GM12878 (cell line): ENCODE measurements at regions not wholly inside any gene's neighbourhood (a gene's known extent, or its start where the extent isn't known, plus 50 kb on each side); places are given as distances from the start of the nearest gene placed in this dataset.

ENCODE experiments used
- ATAC-seq: fragments of 200-7000 bp; cut with Tn5 transposase; 3 replicates; pipeline ENCODE4 v1.9.1; 2020; ENCODE audit warnings: mild to moderate bottlenecking, moderate library complexity
- BruUV-seq: library from RNA; stranded (reverse); fragments of 400-500 nt; replicated peaks from 2 replicates; lab custom pipeline; 2021; lab: Mats Ljungman, UMichigan
- CTCF ChIA-PET: fragments of 300-600 bp; sonication (Branson Sonifier 250); formaldehyde crosslinking; extraction: SDS; loops from one replicate; lab custom pipeline; 2021; ENCODE audit warnings: inconsistent platforms; lab: Yijun Ruan, JAX
- POLR2A ChIA-PET: fragments of 350-600 bp; formaldehyde crosslinking; extraction: SDS; loops from one replicate; lab custom pipeline; 2021; ENCODE audit warnings: inconsistent platforms; lab: Charles Lee
- RAD21 ChIA-PET: fragments of 300-600 bp; sonication (Branson Sonifier 250); formaldehyde crosslinking; loops from one replicate; lab custom pipeline; 2023; ENCODE audit warnings: antibody characterized with exemption; ENCODE audit not compliant: unreplicated experiment; lab: Charles Lee
- SMC1A ChIA-PET: fragments of 300-600 bp; sonication (Branson Sonifier 250); formaldehyde crosslinking; loops from one replicate; lab custom pipeline; 2023; ENCODE audit not compliant: unreplicated experiment, uncharacterized antibody; lab: Charles Lee
- DNase-seq: peaks from one replicate; pipeline ENCODE4 v3.0.0-alpha.2; 2011; ENCODE audit warnings: low read depth, low spot score
- FAIRE-seq: peaks from 3 replicates; lab custom pipeline; 2011; peaks lifted over from hg19 to GRCh38; lab: Jason Lieb, UNC
- H2AFZ ChIP-seq: 2 replicates; pipeline ENCODE4 v1.6.0; 2011; ENCODE audit warnings: low read depth, low read length, control low read depth; ENCODE audit not compliant: control insufficient read depth
- H3K27ac ChIP-seq: 2 replicates; pipeline ENCODE4 v1.5.1; 2011; ENCODE audit warnings: control low read depth; ENCODE audit not compliant: control insufficient read depth, insufficient read depth
- H3K27me3 ChIP-seq, 2 experiments: replicated peaks in 1 of 2; 2 replicates each; pipeline versions ENCODE4 v1.6.0 to v1.6.1; 2011; ENCODE audit warnings: low read length in 1 of 2; ENCODE audit not compliant: control insufficient read depth in 2 of 2, insufficient read depth in 2 of 2
- H3K36me3 ChIP-seq, 2 experiments: 2 replicates each; pipeline ENCODE4 v1.5.1; 2011; ENCODE audit warnings: low read length in 1 of 2; ENCODE audit not compliant: control insufficient read depth in 2 of 2, insufficient read depth in 2 of 2
- H3K4me1 ChIP-seq: 2 replicates; pipeline ENCODE4 v1.6.1; 2011; ENCODE audit warnings: mild to moderate bottlenecking, low read length, moderate library complexity, mixed read lengths; ENCODE audit not compliant: control insufficient read depth, insufficient read depth
- H3K4me2 ChIP-seq: 2 replicates; pipeline ENCODE4 v1.6.0; 2011; ENCODE audit warnings: control low read depth; ENCODE audit not compliant: control insufficient read depth, insufficient read depth
- H3K4me3 ChIP-seq: fragments of 200-600 bp; sonication (generic); 2 replicates; pipeline ENCODE4 v1.5.1; 2016
- H3K79me2 ChIP-seq: 2 replicates; pipeline ENCODE4 v1.6.0; 2011; ENCODE audit warnings: low read length; ENCODE audit not compliant: control insufficient read depth, insufficient read depth
- H3K9ac ChIP-seq: 2 replicates; pipeline ENCODE4 v1.8.0; 2011; ENCODE audit warnings: low read length, control low read depth, mixed read lengths; ENCODE audit not compliant: control insufficient read depth, insufficient read depth
- H3K9me3 ChIP-seq: replicated peaks from 3 replicates; pipeline ENCODE4 v1.5.1; 2011; ENCODE audit warnings: mild to moderate bottlenecking, low read length; ENCODE audit not compliant: control insufficient read depth, insufficient read depth
- H4K20me1 ChIP-seq: 2 replicates; pipeline ENCODE4 v1.6.0; 2011; ENCODE audit not compliant: control insufficient read depth, insufficient read depth
- ELK1 ChIP-seq: IDR thresholded peaks from 2 replicates; pipeline ENCODE4 v1.6.1; 2012; ENCODE audit warnings: low read depth, low read length, improper control_type of control experiment
- ETV6 ChIP-seq, 2 experiments: fragments of 450-650 bp in 1 of 2; IDR thresholded peaks in 1 of 2; conservative IDR thresholded peaks in 1 of 2; 2 replicates each; pipeline ENCODE4 v1.6.1; 2014; ENCODE audit warnings: antibody characterized with exemption in 1 of 2, borderline replicate concordance in 1 of 2, low read depth in 1 of 2, mild to moderate bottlenecking in 1 of 2, moderate library complexity in 1 of 2
- MLLT1 ChIP-seq: fragments of 450-650 bp; IDR thresholded peaks from 2 replicates; pipeline ENCODE4 v1.6.1; 2016; ENCODE audit warnings: mild to moderate bottlenecking
- MXI1 ChIP-seq: fragments of 150-350 bp; IDR thresholded peaks from 2 replicates; pipeline ENCODE4 v1.6.1; 2011; ENCODE audit warnings: low read depth, mild to moderate bottlenecking, inconsistent platforms, low read length, improper control_type of control experiment
- PBX3 ChIP-seq: IDR thresholded peaks from 2 replicates; pipeline ENCODE4 v1.6.1; 2011; ENCODE audit warnings: mild to moderate bottlenecking, low read depth, low read length, moderate library complexity; ENCODE audit not compliant: insufficient replicate concordance
- PML ChIP-seq: IDR thresholded peaks from 2 replicates; pipeline ENCODE4 v1.6.1; 2012; ENCODE audit warnings: low read length, inconsistent platforms
- TCF3 ChIP-seq: IDR thresholded peaks from 2 replicates; pipeline ENCODE4 v1.6.1; 2012; ENCODE audit warnings: low read depth, mild to moderate bottlenecking, low read length, borderline replicate concordance; ENCODE audit not compliant: insufficient read depth
- WGBS: methylation state at CpG from one replicate; pipeline ENCODE4 v1.1.6; 2016; ENCODE audit warnings: low lambda C conversion rate; ENCODE audit not compliant: insufficient replicate concordance, insufficient coverage; ENCODE audit errors: missing lambda C conversion rate; 5-methylcytosine and 5-hydroxymethylcytosine counted together
- in situ Hi-C: fragments of 300-500 bp; cut with MboI; formaldehyde crosslinking; loops from 9 replicates; pipeline ENCODE4 v1.14.3; 2018; ENCODE audit warnings: mixed read lengths
- intact Hi-C: fragments of 100-400 bp; cut with micrococcal nuclease; formaldehyde crosslinking; loops from one replicate; pipeline ENCODE4 v1.14.2; 2022; ENCODE audit not compliant: unreplicated experiment

GRCh38 chr2:57199663-57200062, 846.9 kb upstream of the VRK2 start:
- Histone ChIP-seq H3K9me3 (no peaks in the 10 kb centered on the region), H3K4me2 (no peak overlapping the region)
- intact Hi-C loops (no loop called here), in situ Hi-C loops (no loop called here)
- RAD21 ChIA-PET: no interaction called here
- no peak for DNase-seq
- no peak for TF ChIP-seq ETV6 (conservative IDR thresholded peaks at IDR 0.05 in 1 of 2, IDR thresholded peaks at IDR 0.05 in 1 of 2; ENCODE audit: borderline replicate concordance in 1 of 2, low read depth in 1 of 2)
- no peak for TF ChIP-seq MLLT1
- no peak for TF ChIP-seq TCF3
- no peak for TF ChIP-seq PML
- no peak for TF ChIP-seq MXI1
- no peak for TF ChIP-seq ELK1
- TF ChIP-seq PBX3: no peak
- TF ChIP-seq, all 136 proteins: peak for 0
- H3K36me3 ChIP-seq: no peaks in the 10 kb centered on the region
- no peak overlapping the region for H3K4me3 ChIP-seq
- no peak overlapping the region for H3K9ac ChIP-seq
- SMC1A ChIA-PET: interaction anchor here (0.5 kb wide), 1 partner anchor 89 kb away, joined by 3 read pairs; no protein-coding TSS in a partner anchor
- H3K27me3 ChIP-seq: no peaks in the 10 kb centered on the region
- no peaks in the 10 kb centered on the region for H3K79me2 ChIP-seq
- FAIRE-seq (no peak), ATAC-seq (no peak)
- POLR2A ChIA-PET: no interaction called here
- H3K4me1 ChIP-seq: no peaks in the 10 kb centered on the region
- CTCF ChIA-PET: interaction anchor here (0.6 kb wide), 1 partner anchor 8 kb away, joined by 3 read pairs; no protein-coding TSS in a partner anchor
- no peaks in the 10 kb centered on the region for H4K20me1 ChIP-seq
- no peak overlapping the region for H2AFZ ChIP-seq
- no TSS peak for BruUV-seq
- H3K27ac ChIP-seq: no peak overlapping the region
- WGBS: 16% methylated on average over 3 of the region's 3 CpGs
